VCaP (cell line): ENCODE measurements at regions not wholly inside any gene's neighbourhood (a gene's known extent, or its start where the extent isn't known, plus 50 kb on each side); places are given as distances from the start of the nearest gene placed in this dataset.

ENCODE experiments used
- H3K27ac ChIP-seq: fragments of 450-650 bp; 2 replicates; pipeline ENCODE4 v1.5.1; 2017
- CTCF ChIP-seq: fragments of 450-650 bp; conservative IDR thresholded peaks from 2 replicates; pipeline ENCODE4 v1.5.1; 2017; ENCODE audit warnings: mild to moderate bottlenecking, moderate library complexity

- no peak overlapping the region for H3K27ac ChIP-seq
- TF ChIP-seq CTCF, result no peak
Measured at GRCh38 chr2:182553483-182553882, 126.6 kb upstream of the PDE1A start.

DNA sequence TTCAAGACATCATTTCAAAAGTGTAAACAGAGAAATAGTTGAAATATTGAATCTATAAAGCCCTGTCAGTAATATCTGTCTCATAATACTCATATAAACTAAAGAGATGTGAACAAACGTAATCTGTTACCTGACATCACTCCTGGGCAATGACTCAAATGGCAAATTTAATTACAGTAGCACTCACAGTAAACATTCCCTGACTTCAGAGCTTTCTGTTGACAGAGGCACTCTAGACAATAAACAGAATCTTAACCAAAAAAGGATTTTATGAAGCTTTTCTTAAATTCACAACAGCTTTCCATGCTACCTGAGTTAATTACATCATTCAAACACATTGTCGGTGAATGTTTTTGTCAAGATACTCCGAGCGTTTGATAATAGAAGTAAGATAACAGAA lies 128.1 kb upstream of the PDE1A start:
- no peak overlapping the region for H3K27ac ChIP-seq
- TF ChIP-seq CTCF, result no peak

- no peak overlapping the region for H3K27ac ChIP-seq
Measured at GRCh38 chr2:182558564-182558963, 131.7 kb upstream of the PDE1A start.

GRCh38 chr2:182559623-182560022 lies 132.8 kb upstream of the PDE1A start:
- TF ChIP-seq CTCF, result no peak
- H3K27ac ChIP-seq, result no peak overlapping the region

More at GRCh38 chr2:182558564-182558963, 131.7 kb upstream of the PDE1A start:
- TF ChIP-seq CTCF, result no peak

DNA sequence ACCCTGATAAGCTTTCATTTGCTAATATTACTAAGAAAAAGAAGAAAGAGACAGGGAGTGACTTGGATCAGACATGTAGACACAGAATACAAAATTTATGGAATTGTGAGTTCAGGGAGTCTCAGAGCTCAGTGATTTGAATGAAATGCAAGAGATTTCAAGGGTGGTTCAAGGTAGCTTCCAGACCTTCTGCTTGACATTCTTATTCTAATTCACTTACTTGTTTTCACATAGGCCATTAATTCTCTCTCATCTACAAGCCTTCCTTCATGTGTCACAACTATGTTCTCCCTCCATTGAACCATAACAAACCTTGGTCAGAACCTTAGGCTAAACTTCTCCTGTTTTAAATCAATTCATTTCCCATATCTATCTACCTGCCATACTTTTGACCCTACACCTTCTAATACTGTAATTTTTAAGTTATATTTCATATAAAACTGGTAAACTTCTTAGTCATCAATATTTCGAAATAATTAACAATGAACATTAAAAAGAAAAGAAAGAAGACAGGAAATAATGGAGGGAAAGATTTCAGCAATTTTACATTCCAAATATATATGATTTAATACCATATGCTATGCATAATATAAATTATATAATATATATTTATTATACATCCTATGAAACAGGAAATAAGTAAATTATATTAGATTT lies 139.2 kb upstream of the PDE1A start:
- H3K27ac ChIP-seq, result no peak overlapping the region
- TF ChIP-seq CTCF, result no peak

DNA sequence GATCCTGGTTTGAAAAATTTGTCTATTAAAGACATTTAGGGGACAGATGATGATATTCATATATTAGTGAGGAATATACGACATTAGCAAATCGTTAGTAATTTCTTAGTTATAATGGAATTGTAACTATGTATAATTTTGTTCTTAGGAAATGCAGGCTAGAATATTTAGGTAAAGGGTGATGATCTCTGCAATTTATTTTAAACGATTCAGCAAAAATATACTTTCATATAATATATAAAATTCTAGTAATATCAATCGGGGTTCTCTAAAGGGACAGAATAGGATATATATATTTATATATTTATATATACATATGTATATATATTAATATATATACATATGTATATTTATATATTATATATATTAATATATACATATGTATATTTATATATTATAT lies 142.5 kb upstream of the DNAJC10 start:
- H3K27ac ChIP-seq, result no peak overlapping the region
- TF ChIP-seq CTCF, result no peak

GRCh38 chr2:182577816-182578215 lies 138.2 kb upstream of the DNAJC10 start:
- H3K27ac ChIP-seq, result no peak overlapping the region
- TF ChIP-seq CTCF, result no peak
